GM19455 (cell line): ENCODE measurements at regions not wholly inside any gene's neighbourhood (a gene's known extent, or its start where the extent isn't known, plus 50 kb on each side); places are given as distances from the start of the nearest gene placed in this dataset.
A peak's percentile ranks its signal among the peaks of the same experiment; 100 is the strongest.
"Not testable (repeated sequence)": the region's sequence is repeated elsewhere in the genome, so short reads cannot be mapped to it uniquely, and the experiment has no call there.

Source experiments
- ATAC-seq: cut with Tn5 transposase; IDR thresholded peaks from one replicate; pipeline ENCODE4 v1.9.1; 2021; ENCODE audit not compliant: unreplicated experiment

- no peak for ATAC-seq
Observed at GRCh38 chr5:153209687-153210086, 280.8 kb upstream of the GRIA1 start.

GRCh38 chr5:153211076-153211475 lies 279.4 kb upstream of the GRIA1 start:
- ATAC-seq = no peak

DNA sequence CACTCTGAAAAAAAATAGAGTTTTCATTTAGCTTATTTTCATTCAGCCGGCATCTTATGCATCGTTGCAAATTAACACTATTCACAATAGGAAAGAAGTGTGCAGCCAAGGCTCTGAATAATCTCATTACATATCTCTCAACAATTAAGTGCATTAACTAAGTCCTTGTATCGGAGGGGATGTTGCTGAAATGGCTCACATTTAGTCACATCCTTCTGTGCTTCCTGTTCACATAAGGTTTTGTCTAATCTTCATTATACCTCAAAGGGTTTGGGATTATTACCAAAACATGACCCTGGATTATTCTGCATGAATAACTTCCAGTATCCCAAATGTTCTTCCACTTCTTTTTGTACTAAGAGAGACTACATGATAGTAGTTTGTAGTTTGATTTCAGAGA lies 278.0 kb upstream of the GRIA1 start:
- no peak for ATAC-seq

DNA sequence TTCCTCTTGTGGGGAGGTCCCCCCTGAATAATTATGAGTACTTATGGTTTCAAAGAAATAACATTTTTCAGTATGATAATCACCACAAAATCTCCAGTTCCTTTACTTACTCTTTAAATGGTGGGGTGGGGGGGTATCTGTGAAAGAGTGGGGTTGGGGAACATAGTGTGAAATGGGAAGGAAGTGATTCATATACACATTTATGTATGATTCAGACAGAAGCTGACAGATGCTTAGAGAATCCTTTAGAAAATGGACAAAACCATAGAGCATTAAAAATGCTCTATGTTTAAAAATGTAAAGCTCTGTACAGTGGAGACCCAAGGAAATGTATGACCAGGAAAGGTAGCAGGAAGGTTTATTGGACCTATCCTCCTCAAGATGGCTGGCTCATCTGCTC lies 267.5 kb upstream of the GRIA1 start:
- ATAC-seq = no peak

GRCh38 chr5:153223376-153223775 lies 267.1 kb upstream of the GRIA1 start:
- no peak for ATAC-seq

GRCh38 chr5:153224651-153225050 lies 265.8 kb upstream of the GRIA1 start:
- no peak for ATAC-seq

GRCh38 chr5:153233933-153234332 lies 256.5 kb upstream of the GRIA1 start:
- ATAC-seq = no peak

DNA sequence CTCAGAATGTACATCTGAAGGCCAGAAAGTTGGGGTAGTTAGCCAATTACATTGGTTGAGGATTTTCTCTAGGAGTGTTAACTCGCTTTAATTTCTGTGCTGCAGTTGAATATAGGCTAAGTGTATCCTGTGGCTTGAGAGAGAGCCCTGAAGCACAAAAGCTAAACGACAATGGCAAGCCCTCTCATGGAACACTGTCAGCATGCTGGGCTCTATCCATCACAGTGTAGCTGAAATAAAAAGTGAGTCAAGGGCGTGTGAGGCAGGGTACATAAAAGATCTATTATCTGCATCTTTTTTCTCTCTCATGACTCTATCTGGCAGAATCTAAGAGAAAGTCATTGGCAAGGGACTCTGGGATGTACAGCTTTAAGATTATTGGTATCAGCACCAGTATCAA lies 254.2 kb upstream of the GRIA1 start:
- no peak for ATAC-seq

GRCh38 chr5:153237671-153238332 lies 252.7 kb upstream of the GRIA1 start:
- ATAC-seq = peak; percentile 88

DNA sequence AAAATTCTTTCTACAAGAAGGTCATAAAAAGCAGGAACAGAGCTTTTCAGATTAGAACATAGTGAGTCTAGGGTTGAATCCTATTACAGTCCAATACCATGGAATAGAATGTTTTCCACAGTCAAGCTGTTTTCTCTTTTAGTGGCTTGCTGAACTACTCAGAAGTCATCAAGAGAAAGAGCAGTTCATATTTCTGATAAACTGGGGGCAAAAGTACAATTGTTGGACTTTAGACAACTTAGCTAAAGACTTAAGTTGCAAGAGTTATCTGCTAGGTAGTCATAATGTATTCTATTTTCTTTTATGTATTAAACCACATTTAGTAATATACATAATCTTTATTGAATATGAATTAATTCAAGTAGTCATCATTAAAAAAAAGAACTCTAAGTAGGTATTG lies 233.1 kb upstream of the GRIA1 start:
- ATAC-seq = no peak

DNA sequence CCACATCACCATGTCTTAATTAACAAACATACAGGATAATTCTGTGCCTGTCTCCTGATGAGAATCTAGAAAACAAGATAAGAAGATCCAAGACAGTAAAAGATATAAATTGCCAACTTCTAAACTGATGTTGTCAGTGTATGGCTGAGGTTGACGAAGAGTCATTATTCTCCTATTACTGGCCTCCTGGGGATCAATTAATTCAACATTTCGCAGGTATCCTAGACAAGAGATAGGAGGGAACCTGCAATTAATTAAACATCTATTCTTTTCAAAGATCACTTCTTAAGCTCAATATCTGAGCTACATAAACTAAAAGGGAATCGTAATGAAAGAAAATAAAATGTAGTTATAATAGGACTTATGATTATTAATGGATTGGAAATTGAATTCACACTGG lies 232.0 kb upstream of the GRIA1 start:
- ATAC-seq = no peak

DNA sequence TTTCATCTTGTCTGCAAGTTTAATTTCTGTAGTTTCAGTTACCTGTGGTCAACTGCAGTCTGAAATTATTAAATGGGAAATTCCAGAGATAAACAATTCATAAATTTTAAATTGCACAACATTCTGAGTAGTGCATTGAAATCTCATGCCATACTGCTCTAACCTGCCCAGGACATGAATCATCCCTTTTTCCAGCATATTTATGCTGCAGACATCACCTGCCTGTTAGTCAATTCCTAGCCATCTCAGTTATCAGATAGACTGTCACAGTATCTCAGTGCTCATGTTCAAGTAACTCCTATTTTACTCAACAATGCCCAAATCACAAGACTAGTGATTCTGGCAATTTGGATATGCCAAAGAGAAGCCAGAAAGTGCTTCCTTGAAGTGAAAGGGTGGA lies 223.0 kb upstream of the GRIA1 start:
- no peak for ATAC-seq

DNA sequence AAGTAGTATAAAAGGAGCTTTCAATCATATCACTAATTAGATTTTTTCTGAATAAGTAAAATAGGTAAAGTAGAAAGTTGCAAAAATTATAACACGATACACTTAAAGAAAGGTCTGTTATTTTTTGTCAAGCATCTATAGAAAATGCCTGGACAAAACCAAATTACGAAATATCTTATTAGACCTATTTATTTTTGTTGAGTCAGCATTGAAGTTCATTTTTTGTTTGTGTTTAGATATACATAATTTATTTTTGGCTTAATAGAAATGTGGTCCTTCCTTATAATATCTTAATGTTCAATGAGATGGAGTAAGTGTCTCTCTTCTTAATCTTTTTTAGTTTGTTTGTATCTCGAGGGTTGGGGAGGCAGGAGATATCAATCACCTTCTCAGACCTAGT lies 214.8 kb upstream of the GRIA1 start:
- ATAC-seq = no peak

- no peak for ATAC-seq
Observed at GRCh38 chr5:153276151-153276550, 214.3 kb upstream of the GRIA1 start.

- not testable (repeated sequence) for ATAC-seq
Observed at GRCh38 chr5:153296251-153296844, 194.1 kb upstream of the GRIA1 start.

DNA sequence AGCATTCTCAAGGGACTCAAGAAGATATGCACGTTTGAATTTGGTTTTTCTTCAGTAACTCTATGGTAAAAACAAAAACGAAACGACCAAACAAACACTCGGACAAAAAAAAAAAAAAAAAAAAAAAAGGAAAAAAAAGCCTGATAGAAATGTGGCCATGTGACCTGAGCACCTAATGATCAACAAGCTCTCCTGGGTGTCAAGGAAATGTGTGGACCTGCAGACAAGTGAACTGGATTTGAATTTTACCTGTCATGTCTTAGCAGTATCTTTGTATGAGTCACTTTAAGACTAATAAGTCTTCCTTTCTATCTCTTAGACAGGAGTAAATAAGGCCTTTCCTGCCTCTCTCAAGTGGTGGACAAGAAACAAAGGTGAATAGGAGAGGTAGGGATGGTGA lies 190.6 kb upstream of the GRIA1 start:
- ATAC-seq = no peak

GRCh38 chr5:153308282-153308681 lies 182.2 kb upstream of the GRIA1 start:
- ATAC-seq = no peak

DNA sequence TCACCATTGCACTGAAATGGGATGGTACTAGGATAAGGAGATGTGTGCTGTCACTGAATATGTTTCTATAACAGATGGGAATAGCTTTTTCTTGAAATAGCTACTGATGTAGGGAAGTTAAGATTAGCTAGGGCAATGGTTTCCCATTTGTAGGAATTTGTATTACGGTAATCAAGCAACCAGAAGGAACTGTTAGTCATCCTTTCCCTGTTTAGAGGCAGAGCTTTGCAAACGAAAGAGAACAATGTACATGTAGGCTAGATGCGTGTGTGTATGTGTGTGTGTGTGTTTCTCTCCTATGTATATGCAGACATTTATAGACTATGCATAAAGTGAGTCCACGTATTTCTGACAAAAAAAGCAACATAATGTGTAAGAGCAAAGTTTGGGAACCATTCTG lies 171.9 kb upstream of the GRIA1 start:
- no peak for ATAC-seq

GRCh38 chr5:153321478-153321877 lies 169.0 kb upstream of the GRIA1 start:
- ATAC-seq = no peak

DNA sequence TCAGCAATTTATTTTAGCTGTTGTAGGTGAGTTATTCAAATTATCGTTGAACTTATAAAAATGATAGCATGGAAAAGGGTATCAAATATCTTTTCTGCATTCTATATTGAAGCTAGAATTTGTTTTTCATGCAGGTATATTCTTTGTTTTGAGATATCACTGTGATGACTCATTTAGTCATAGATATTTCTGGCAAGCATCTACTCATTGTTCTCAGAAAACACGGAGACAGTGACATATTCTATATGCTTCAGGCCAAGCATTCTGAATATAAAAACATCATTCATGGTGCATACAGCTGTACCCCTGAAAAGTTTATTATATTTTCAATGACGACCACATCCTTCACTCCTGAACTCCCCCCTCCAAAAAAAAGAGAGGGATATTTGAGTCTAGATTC lies 150.3 kb upstream of the GRIA1 start:
- ATAC-seq = no peak

DNA sequence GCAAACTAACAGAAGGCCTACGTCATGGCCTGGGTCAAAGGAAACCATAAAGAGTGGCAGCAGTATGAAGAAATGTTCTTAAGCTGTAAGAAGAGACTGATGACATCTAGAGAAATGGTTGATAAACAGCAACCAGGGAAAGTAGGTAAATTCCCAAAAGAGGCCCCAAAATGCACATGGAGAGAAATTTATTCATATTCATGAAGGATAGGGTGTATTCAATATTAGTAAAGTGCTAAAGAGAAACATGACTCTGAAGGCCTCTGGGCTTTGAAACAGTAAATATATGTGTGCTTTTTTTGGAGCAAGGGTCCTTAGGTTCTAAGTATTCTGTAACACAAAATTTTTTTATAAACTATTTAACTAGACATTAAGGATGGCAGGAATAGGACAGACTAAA lies 149.7 kb upstream of the GRIA1 start:
- no peak for ATAC-seq

GRCh38 chr5:153342487-153342886 lies 148.0 kb upstream of the GRIA1 start:
- ATAC-seq = no peak

DNA sequence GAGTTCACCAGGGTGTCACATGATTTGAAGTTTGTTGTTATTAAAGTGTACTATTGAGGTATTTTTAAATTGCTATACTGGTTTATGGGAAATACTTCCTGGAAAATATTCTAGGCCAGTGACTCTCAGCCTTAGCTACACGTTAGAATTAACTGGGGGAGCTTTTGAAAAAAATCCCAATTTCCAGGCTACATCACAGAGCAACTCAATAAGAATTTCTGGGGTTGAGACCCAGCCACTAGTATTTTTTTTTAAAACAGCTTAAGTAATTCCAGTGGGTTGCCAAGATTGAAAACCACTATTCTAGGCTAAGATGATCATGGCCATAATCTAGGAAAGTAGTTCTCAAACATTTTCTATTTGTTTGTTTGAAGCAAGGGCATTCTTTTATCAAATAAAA lies 142.9 kb upstream of the GRIA1 start:
- no peak for ATAC-seq
